Prostate gland (tissue), 2 donors: ENCODE measurements at regions not wholly inside any gene's neighbourhood (a gene's known extent, or its start where the extent isn't known, plus 50 kb on each side); places are given as distances from the start of the nearest gene placed in this dataset.

Source experiments
- DNase-seq: peaks from one replicate; pipeline ENCODE4 v3.0.0-alpha.2; 2019; ENCODE audit warnings: low spot score
- H3K27ac ChIP-seq, 2 donors: fragments of 200-600 bp; sonication (generic); 2 replicates each; pipeline ENCODE4 v1.5.1; 2017 to 2019
- H3K27me3 ChIP-seq: fragments of 200-600 bp; sonication (generic); replicated peaks from 2 replicates; pipeline ENCODE4 v1.5.1; 2019; ENCODE audit not compliant: insufficient read depth
- H3K36me3 ChIP-seq, 2 donors: fragments of 200-600 bp; sonication (generic); 1 replicate in 1 of 2; 2 replicates in 1 of 2; pipeline versions ENCODE4 v1.5.1 to v1.8.1; 2017 to 2019
- H3K4me1 ChIP-seq: fragments of 200-600 bp; sonication (generic); replicated peaks from 2 replicates; pipeline ENCODE4 v1.5.1; 2019
- H3K4me3 ChIP-seq, 2 donors: fragments of 200-600 bp; sonication (generic); 2 replicates each; pipeline ENCODE4 v1.5.1; 2017 to 2019
- H3K9me3 ChIP-seq: fragments of 200-600 bp; sonication (generic); 2 replicates; pipeline ENCODE4 v1.5.1; 2017
- POLR2A ChIP-seq: fragments of 450-650 bp; IDR thresholded peaks from one replicate; pipeline ENCODE4 v1.6.1; 2016; ENCODE audit warnings: antibody characterized with exemption, mild to moderate bottlenecking
- POLR2AphosphoS5 ChIP-seq: sonication (generic); formaldehyde crosslinking; IDR thresholded peaks from one replicate; pipeline ENCODE4 v1.6.1; 2017; ENCODE audit warnings: antibody characterized with exemption
- WGBS: methylation state at CpG from one replicate; pipeline ENCODE4 v1.1.5; 2018; 5-methylcytosine and 5-hydroxymethylcytosine counted together
- intact Hi-C: fragments of 100-400 bp; cut with DNase I; formaldehyde crosslinking; loops from one replicate; pipeline ENCODE4 v1.14.2; 2022
- TF ChIP-seq, protein P1 (sequence below), 4 experiments: fragments of 200-600 bp in 2 of 4; fragments of 450-650 bp in 2 of 4; sonication (generic) in 2 of 4; IDR thresholded peaks; 1 replicate in 3 of 4; 2 replicates in 1 of 4; pipeline ENCODE4 v1.5.1; 2016 to 2019; ENCODE audit warnings: antibody characterized with exemption in 4 of 4, mild to moderate bottlenecking in 2 of 4, moderate library complexity in 2 of 4

- Histone ChIP-seq H3K27ac (no peak overlapping the region), H3K4me1 (no peaks in the 10 kb centered on the region), H3K36me3 (no peaks in the 10 kb centered on the region), H3K4me3 (no peak overlapping the region), H3K27me3 (no peaks in the 10 kb centered on the region), H3K9me3 (no peaks in the 10 kb centered on the region)
- no peak for DNase-seq
- intact Hi-C loops = no loop called here
- no peak for TF ChIP-seq POLR2A
- TF ChIP-seq POLR2AphosphoS5 = no peak
- TF ChIP-seq, protein P1, sequence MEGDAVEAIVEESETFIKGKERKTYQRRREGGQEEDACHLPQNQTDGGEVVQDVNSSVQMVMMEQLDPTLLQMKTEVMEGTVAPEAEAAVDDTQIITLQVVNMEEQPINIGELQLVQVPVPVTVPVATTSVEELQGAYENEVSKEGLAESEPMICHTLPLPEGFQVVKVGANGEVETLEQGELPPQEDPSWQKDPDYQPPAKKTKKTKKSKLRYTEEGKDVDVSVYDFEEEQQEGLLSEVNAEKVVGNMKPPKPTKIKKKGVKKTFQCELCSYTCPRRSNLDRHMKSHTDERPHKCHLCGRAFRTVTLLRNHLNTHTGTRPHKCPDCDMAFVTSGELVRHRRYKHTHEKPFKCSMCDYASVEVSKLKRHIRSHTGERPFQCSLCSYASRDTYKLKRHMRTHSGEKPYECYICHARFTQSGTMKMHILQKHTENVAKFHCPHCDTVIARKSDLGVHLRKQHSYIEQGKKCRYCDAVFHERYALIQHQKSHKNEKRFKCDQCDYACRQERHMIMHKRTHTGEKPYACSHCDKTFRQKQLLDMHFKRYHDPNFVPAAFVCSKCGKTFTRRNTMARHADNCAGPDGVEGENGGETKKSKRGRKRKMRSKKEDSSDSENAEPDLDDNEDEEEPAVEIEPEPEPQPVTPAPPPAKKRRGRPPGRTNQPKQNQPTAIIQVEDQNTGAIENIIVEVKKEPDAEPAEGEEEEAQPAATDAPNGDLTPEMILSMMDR (IDR thresholded peaks at IDR 0.05) = no peak
- 96% methylated on average over 8 of the region's 8 CpGs for WGBS
These were observed 166.8 kb upstream of the HCCS start for GRCh38 chrX:10944136-10944885.

GRCh38 chrX:10945498-10945897 lies 165.6 kb upstream of the HCCS start:
- Histone ChIP-seq H3K27me3 (no peaks in the 10 kb centered on the region), H3K27ac (no peak overlapping the region), H3K4me3 (no peak overlapping the region), H3K9me3 (no peaks in the 10 kb centered on the region), H3K4me1 (no peaks in the 10 kb centered on the region), H3K36me3 (no peaks in the 10 kb centered on the region)
- DNase-seq = no peak
- no peak for TF ChIP-seq POLR2AphosphoS5
- TF ChIP-seq, protein P1 (IDR thresholded peaks at IDR 0.05) = no peak
- no peak for TF ChIP-seq POLR2A
- 48% methylated on average over 4 of the region's 4 CpGs for WGBS
- intact Hi-C loops = no loop called here

DNA sequence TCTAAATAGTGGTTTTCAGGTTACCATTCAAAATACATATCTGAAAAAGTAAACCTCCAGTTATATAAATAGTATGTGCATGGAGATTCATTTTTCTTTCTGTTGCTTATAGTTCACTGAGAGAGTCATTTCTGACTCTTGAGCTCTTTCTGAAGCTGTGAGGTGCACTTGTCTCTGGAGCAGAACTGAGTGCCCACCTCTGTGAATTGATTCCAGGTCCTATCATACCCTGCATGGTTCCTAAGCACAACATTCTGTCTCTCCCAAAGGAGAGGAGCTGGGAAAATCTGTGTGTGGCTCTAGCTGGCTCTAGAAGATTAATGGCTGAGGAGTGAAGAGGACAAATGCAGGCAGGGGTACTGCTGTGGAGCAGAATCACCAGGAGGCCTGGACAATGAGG lies 161.6 kb upstream of the HCCS start:
- no peak for TF ChIP-seq POLR2AphosphoS5
- no peak for TF ChIP-seq POLR2A
- TF ChIP-seq, protein P1 (IDR thresholded peaks at IDR 0.05) = no peak
- no peak for DNase-seq
- no peaks in the 10 kb centered on the region for H3K27me3 ChIP-seq
- no peaks in the 10 kb centered on the region for H3K9me3 ChIP-seq
- no peak overlapping the region for H3K4me3 ChIP-seq
- no peaks in the 10 kb centered on the region for H3K4me1 ChIP-seq
- H3K27ac ChIP-seq = no peak overlapping the region
- no peaks in the 10 kb centered on the region for H3K36me3 ChIP-seq
- intact Hi-C loops = no loop called here

DNA sequence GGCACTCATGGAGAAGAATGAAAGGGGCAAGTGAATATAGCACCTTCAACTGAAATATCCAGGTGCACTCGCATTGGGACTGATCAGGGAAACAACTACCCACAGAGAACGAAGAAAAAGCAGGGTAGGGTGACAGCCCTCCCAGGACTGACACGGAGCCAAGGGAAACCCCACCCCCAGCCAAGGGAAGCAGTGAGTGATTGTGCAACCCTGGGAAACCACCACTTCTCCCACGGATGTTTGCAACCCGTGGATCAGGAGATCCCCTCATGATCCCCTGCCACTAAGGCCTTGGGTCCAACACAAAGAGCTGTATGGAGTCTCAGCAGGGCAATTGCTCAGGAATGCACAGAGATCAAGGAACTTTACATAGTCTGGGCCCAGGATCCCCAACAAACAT lies 158.5 kb upstream of the HCCS start:
- WGBS = 57% methylated on average over 5 of the region's 5 CpGs
- Histone ChIP-seq H3K27me3 (no peaks in the 10 kb centered on the region), H3K4me3 (no peak overlapping the region), H3K4me1 (no peaks in the 10 kb centered on the region), H3K27ac (no peak overlapping the region), H3K36me3 (no peaks in the 10 kb centered on the region), H3K9me3 (no peaks in the 10 kb centered on the region)
- TF ChIP-seq, protein P1 (IDR thresholded peaks at IDR 0.05) = no peak
- no peak for TF ChIP-seq POLR2A
- no peak for TF ChIP-seq POLR2AphosphoS5
- DNase-seq = no peak
- intact Hi-C loops = no loop called here

DNA sequence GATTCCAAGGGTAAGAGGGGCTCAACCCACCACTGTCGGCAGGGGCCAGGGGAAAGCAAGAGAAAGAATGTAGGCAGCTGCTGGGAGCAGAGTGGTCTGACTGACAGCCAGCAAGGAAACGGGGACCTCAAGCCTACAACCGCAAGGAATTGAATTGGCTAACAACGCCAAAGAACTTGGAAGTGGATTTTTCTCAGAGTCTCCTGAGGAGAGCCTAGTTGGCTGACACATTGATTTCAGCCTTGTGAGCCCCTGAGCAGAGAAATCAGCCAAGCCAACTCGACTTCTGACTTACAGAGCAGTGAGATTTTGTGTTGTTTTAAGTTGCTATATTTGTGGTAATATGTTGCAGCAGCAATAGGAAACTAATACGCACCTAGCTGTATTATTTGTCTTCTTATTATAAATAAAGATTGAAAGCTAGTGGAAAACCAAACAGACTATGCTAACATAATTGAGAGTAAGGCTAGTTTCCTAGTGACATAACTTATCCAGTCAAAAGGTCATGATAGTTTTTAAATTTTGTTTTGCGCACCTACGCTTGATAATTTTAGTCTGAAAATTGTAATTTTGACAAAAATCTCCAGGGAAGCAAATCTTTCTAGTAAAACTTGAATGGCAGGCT lies 145.8 kb upstream of the HCCS start:
- intact Hi-C loops = no loop called here
- Histone ChIP-seq H3K4me3 (no peak overlapping the region), H3K4me1 (no peaks in the 10 kb centered on the region), H3K9me3 (no peaks in the 10 kb centered on the region), H3K27ac (no peak overlapping the region), H3K27me3 (no peaks in the 10 kb centered on the region), H3K36me3 (no peaks in the 10 kb centered on the region)
- WGBS = 93% methylated on average over 8 of the region's 8 CpGs
- no peak for DNase-seq
- TF ChIP-seq POLR2A (no peak), POLR2AphosphoS5 (no peak)
- TF ChIP-seq, protein P1 (IDR thresholded peaks at IDR 0.05) = no peak
